Caco-2 (cell line): ENCODE measurements at regions not wholly inside any gene's neighbourhood (a gene's known extent, or its start where the extent isn't known, plus 50 kb on each side); places are given as distances from the start of the nearest gene placed in this dataset.

ENCODE experiments used
- BruUV-seq: library from RNA; stranded (reverse); fragments of 400-500 nt; replicated peaks from 2 replicates; lab custom pipeline; 2021; lab: Mats Ljungman, UMichigan
- CTCF ChIA-PET: fragments of 300-600 bp; sonication (Branson Sonifier 250); formaldehyde crosslinking; loops from one replicate; lab custom pipeline; 2022; ENCODE audit warnings: antibody characterized with exemption; lab: Charles Lee
- POLR2A ChIA-PET: fragments of 300-600 bp; sonication (Branson Sonifier 250); formaldehyde crosslinking; loops from one replicate; lab custom pipeline; 2022; ENCODE audit warnings: antibody characterized with exemption; lab: Charles Lee
- DNase-seq, 2 experiments: peaks; one replicate each; pipeline versions ENCODE4 v3.0.0 to v3.0.0-alpha.2; 2020 to 2022
- H3K27me3 ChIP-seq: replicated peaks from 2 replicates; pipeline ENCODE4 v1.6.0; 2011; ENCODE audit warnings: low read length; ENCODE audit not compliant: control insufficient read depth, insufficient read depth
- H3K36me3 ChIP-seq: 2 replicates; pipeline ENCODE4 v1.5.1; 2011; ENCODE audit warnings: low read length; ENCODE audit not compliant: control insufficient read depth, insufficient read depth
- H3K4me1 ChIP-seq: fragments of 250-450 bp; sonication (Bioruptor Pico); 2 replicates; pipeline ENCODE4 v1.5.1; 2020; ENCODE audit warnings: mild to moderate bottlenecking
- H3K4me3 ChIP-seq: 2 replicates; pipeline ENCODE4 v1.5.1; 2011; ENCODE audit warnings: low read depth, mild to moderate bottlenecking, control low read depth, low read length
- H3K9me3 ChIP-seq: fragments of 250-450 bp; sonication (Bioruptor Pico); 2 replicates; pipeline ENCODE4 v1.5.1; 2020; ENCODE audit warnings: mild to moderate bottlenecking, moderate library complexity
- H3K27ac Mint-ChIP-seq: one replicate; pipeline ENCODE4 v1.8.0; 2022; ENCODE audit warnings: mixed read lengths; ENCODE audit not compliant: unreplicated experiment
- H3K27me3 Mint-ChIP-seq: one replicate; pipeline ENCODE4 v1.8.0; 2022; ENCODE audit warnings: mixed read lengths; ENCODE audit not compliant: insufficient read depth, unreplicated experiment
- H3K36me3 Mint-ChIP-seq: one replicate; pipeline ENCODE4 v1.8.0; 2022; ENCODE audit warnings: mild to moderate bottlenecking, mixed read lengths; ENCODE audit not compliant: insufficient read depth, unreplicated experiment
- H3K4me1 Mint-ChIP-seq: one replicate; pipeline ENCODE4 v1.8.0; 2022; ENCODE audit warnings: low read depth, mixed read lengths; ENCODE audit not compliant: unreplicated experiment
- H3K4me3 Mint-ChIP-seq: one replicate; pipeline ENCODE4 v1.8.0; 2022; ENCODE audit warnings: mild to moderate bottlenecking, moderate library complexity, mixed read lengths; ENCODE audit not compliant: unreplicated experiment
- H3K9me3 Mint-ChIP-seq: one replicate; pipeline ENCODE4 v1.8.0; 2022; ENCODE audit warnings: mixed read lengths; ENCODE audit not compliant: unreplicated experiment
- intact Hi-C: fragments of 100-400 bp; cut with micrococcal nuclease; formaldehyde crosslinking; loops from one replicate; pipeline ENCODE4 v1.10.0; 2022; ENCODE audit not compliant: unreplicated experiment
- TF ChIP-seq, protein P1 (sequence below), 2 experiments: fragments of 200-600 bp in 1 of 2; IDR thresholded peaks; 1 replicate in 1 of 2; 2 replicates in 1 of 2; pipeline versions ENCODE4 v1.5.1 to v1.8.0; 2011 to 2022; ENCODE audit warnings: antibody characterized with exemption in 1 of 2, control low read depth in 1 of 2, inconsistent platforms in 1 of 2, low read depth in 1 of 2, low read length in 1 of 2, mild to moderate bottlenecking in 1 of 2, moderate library complexity in 1 of 2; ENCODE audit not compliant: insufficient read depth in 1 of 2, severe bottlenecking in 1 of 2, unreplicated experiment in 1 of 2

GRCh38 chr1:2927393-2928360 lies 93.6 kb upstream of the ACTRT2 start:
- no peaks in the 10 kb centered on the region for H3K9me3 Mint-ChIP-seq
- intact Hi-C loops: no loop called here
- DNase-seq: no peak
- POLR2A ChIA-PET: no interaction called here
- no peak overlapping the region for H3K4me3 Mint-ChIP-seq
- H3K27me3 Mint-ChIP-seq: peaks cover 28% of the 10 kb centered on the region
- H3K27ac Mint-ChIP-seq: no peak overlapping the region
- no peaks in the 10 kb centered on the region for H3K4me1 ChIP-seq
- no TSS peak for BruUV-seq
- no peaks in the 10 kb centered on the region for H3K9me3 ChIP-seq
- H3K36me3 ChIP-seq: no peaks in the 10 kb centered on the region
- peaks cover 4% of the 10 kb centered on the region for H3K27me3 ChIP-seq
- H3K36me3 Mint-ChIP-seq: no peaks in the 10 kb centered on the region
- TF ChIP-seq, protein P1, sequence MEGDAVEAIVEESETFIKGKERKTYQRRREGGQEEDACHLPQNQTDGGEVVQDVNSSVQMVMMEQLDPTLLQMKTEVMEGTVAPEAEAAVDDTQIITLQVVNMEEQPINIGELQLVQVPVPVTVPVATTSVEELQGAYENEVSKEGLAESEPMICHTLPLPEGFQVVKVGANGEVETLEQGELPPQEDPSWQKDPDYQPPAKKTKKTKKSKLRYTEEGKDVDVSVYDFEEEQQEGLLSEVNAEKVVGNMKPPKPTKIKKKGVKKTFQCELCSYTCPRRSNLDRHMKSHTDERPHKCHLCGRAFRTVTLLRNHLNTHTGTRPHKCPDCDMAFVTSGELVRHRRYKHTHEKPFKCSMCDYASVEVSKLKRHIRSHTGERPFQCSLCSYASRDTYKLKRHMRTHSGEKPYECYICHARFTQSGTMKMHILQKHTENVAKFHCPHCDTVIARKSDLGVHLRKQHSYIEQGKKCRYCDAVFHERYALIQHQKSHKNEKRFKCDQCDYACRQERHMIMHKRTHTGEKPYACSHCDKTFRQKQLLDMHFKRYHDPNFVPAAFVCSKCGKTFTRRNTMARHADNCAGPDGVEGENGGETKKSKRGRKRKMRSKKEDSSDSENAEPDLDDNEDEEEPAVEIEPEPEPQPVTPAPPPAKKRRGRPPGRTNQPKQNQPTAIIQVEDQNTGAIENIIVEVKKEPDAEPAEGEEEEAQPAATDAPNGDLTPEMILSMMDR (IDR thresholded peaks at IDR 0.05; ENCODE audit: insufficient read depth in 1 of 2, low read depth in 1 of 2, low read length in 1 of 2, severe bottlenecking in 1 of 2, unreplicated experiment in 1 of 2): no peak
- no peaks in the 10 kb centered on the region for H3K4me1 Mint-ChIP-seq
- CTCF ChIA-PET: no interaction called here
- no peak overlapping the region for H3K4me3 ChIP-seq

GRCh38 chr1:2928366-2929325 lies 92.6 kb upstream of the ACTRT2 start:
- Histone ChIP-seq H3K9me3 (no peaks in the 10 kb centered on the region), H3K4me1 (no peaks in the 10 kb centered on the region), H3K36me3 (no peaks in the 10 kb centered on the region), H3K4me3 (no peak overlapping the region), H3K27me3 (peaks cover 4% of the 10 kb centered on the region)
- no peaks in the 10 kb centered on the region for H3K9me3 Mint-ChIP-seq
- peaks cover 25% of the 10 kb centered on the region for H3K27me3 Mint-ChIP-seq
- DNase-seq: no peak
- H3K4me3 Mint-ChIP-seq: no peak overlapping the region
- TF ChIP-seq, protein P1 (IDR thresholded peaks at IDR 0.05; ENCODE audit: insufficient read depth in 1 of 2, low read depth in 1 of 2, low read length in 1 of 2, severe bottlenecking in 1 of 2, unreplicated experiment in 1 of 2): no peak
- no TSS peak for BruUV-seq
- POLR2A ChIA-PET: no interaction called here
- no peaks in the 10 kb centered on the region for H3K36me3 Mint-ChIP-seq
- CTCF ChIA-PET: no interaction called here
- intact Hi-C loops: no loop called here
- H3K27ac Mint-ChIP-seq: no peak overlapping the region
- no peaks in the 10 kb centered on the region for H3K4me1 Mint-ChIP-seq

GRCh38 chr1:2929335-2929734 lies 91.9 kb upstream of the ACTRT2 start:
- TF ChIP-seq, protein P1 (IDR thresholded peaks at IDR 0.05; ENCODE audit: insufficient read depth in 1 of 2, low read depth in 1 of 2, low read length in 1 of 2, severe bottlenecking in 1 of 2, unreplicated experiment in 1 of 2): no peak
- Histone ChIP-seq H3K27me3 (peaks cover 4% of the 10 kb centered on the region), H3K9me3 (no peaks in the 10 kb centered on the region), H3K36me3 (no peaks in the 10 kb centered on the region), H3K4me3 (no peak overlapping the region), H3K4me1 (no peaks in the 10 kb centered on the region)
- Mint-ChIP-seq H3K36me3 (no peaks in the 10 kb centered on the region), H3K4me3 (no peak overlapping the region), H3K27ac (no peak overlapping the region), H3K9me3 (no peaks in the 10 kb centered on the region), H3K4me1 (no peaks in the 10 kb centered on the region), H3K27me3 (peaks cover 25% of the 10 kb centered on the region)
- CTCF ChIA-PET: no interaction called here
- BruUV-seq: no TSS peak
- POLR2A ChIA-PET: no interaction called here
- intact Hi-C loops: no loop called here
- no peak for DNase-seq
